OCI-M1 (cell line): ENCODE measurements at regions not wholly inside any gene's neighbourhood (a gene's known extent, or its start where the extent isn't known, plus 50 kb on each side); places are given as distances from the start of the nearest gene placed in this dataset.
A peak's percentile ranks its signal among the peaks of the same experiment; 100 is the strongest.

Experiments
- DNase-seq: peaks from one replicate; lab custom pipeline; 2025; lab: John Stamatoyannopoulos, UW

GRCh38 chr13:105442949-105443699 lies 1092.3 kb downstream of the EFNB2 start:
- DNase-seq = peak; percentile 28

GRCh38 chr13:105442040-105442439 lies 1093.4 kb downstream of the EFNB2 start:
- no peak for DNase-seq

GRCh38 chr13:105441051-105441750 lies 1094.3 kb downstream of the EFNB2 start:
- no peak for DNase-seq

GRCh38 chr13:105436943-105437342 lies 1098.5 kb downstream of the EFNB2 start:
- peak; percentile 91 for DNase-seq

- no peak for DNase-seq
Observed at GRCh38 chr13:105432438-105432837, 1103.0 kb downstream of the EFNB2 start.

- no peak for DNase-seq
Observed at GRCh38 chr13:105428811-105429210, 1106.7 kb downstream of the EFNB2 start.

- no peak for DNase-seq
Observed at GRCh38 chr13:105426441-105426840, 1109.0 kb downstream of the EFNB2 start.

GRCh38 chr13:105414639-105415038 lies 1120.8 kb downstream of the EFNB2 start:
- DNase-seq = peak; percentile 35

- DNase-seq = no peak
Observed at GRCh38 chr13:105412171-105412570, 1123.3 kb downstream of the EFNB2 start.

GRCh38 chr13:105410602-105411001 lies 1124.9 kb downstream of the EFNB2 start:
- DNase-seq = peak; percentile 17

GRCh38 chr13:105406551-105406950 lies 1128.9 kb downstream of the EFNB2 start:
- DNase-seq = no peak

GRCh38 chr13:105403086-105403485 lies 1132.4 kb downstream of the EFNB2 start:
- no peak for DNase-seq

GRCh38 chr13:105395041-105395440 lies 1140.4 kb downstream of the EFNB2 start:
- DNase-seq = no peak

- no peak for DNase-seq
Observed at GRCh38 chr13:105389373-105389772, 1146.1 kb downstream of the EFNB2 start.

- DNase-seq = no peak
Observed at GRCh38 chr13:105377452-105377851, 1158.0 kb downstream of the EFNB2 start.

- DNase-seq = no peak
Observed at GRCh38 chr13:105370011-105370650, 1165.3 kb downstream of the EFNB2 start.

- DNase-seq = no peak
Observed at GRCh38 chr13:105368781-105369180, 1166.7 kb downstream of the EFNB2 start.

GRCh38 chr13:105365831-105366230 lies 1169.6 kb downstream of the EFNB2 start:
- peak; percentile 57 for DNase-seq

GRCh38 chr13:105365021-105365550 lies 1170.4 kb downstream of the EFNB2 start:
- DNase-seq = no peak

GRCh38 chr13:105364191-105364590 lies 1171.3 kb downstream of the EFNB2 start:
- no peak for DNase-seq

GRCh38 chr13:105363261-105364190 lies 1171.9 kb downstream of the EFNB2 start:
- DNase-seq = peak; percentile 5

- no peak for DNase-seq
Observed at GRCh38 chr13:105353654-105354053, 1181.8 kb downstream of the EFNB2 start.
